ENCODE measurements at regions not wholly inside any gene's neighbourhood (a gene's known extent, or its start where the extent isn't known, plus 50 kb on each side); places are given as distances from the start of the nearest gene placed in this dataset.

GRCh38 chr7:41536873-41537665 is 165.8 kb downstream of the INHBA start:
- DNase-seq (ENCODE audit: low read depth in 4 of 4, low spot score in 2 of 4), result no peak

DNA sequence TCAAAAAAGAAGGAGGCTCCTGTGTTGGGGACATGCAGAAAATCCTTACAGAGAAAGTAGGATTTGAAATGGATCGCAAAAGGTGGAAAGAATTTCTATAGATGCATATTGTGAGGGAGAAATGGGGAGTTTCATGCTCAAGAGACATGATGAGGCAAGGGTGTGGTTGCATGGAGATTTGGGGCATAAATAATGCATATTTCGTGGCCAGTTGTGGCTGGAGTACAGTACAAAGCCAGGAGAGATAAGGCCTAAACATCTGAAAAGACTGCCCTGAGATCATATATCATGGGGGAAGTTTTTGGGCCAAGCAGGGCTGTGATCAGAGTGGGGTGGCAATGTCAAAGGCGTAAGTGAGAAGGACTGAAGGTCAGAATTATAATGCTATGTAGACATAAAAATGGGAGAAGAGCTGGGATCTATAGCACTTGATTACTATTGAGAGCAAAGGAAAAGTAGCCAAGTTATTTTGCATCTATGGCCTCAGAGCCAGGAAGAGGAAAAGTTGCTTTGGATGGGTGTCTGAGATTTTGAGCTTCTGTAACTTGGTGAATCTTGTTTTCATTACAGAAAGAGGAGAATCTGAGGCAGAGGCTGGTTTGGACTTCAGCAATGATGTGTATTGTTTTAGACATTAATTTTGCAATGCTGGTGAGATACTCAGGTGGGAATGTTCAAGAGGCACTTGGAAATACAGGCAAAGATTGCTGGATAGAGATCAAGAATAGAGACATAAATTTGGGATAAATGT is 166.6 kb downstream of the INHBA start:
- DNase-seq (ENCODE audit: low read depth in 4 of 4, low spot score in 2 of 4), result no peak

- no peak for DNase-seq (ENCODE audit: low read depth in 4 of 4, low spot score in 2 of 4)
Measured at GRCh38 chr7:41529831-41530230, 173.1 kb downstream of the INHBA start.

DNA sequence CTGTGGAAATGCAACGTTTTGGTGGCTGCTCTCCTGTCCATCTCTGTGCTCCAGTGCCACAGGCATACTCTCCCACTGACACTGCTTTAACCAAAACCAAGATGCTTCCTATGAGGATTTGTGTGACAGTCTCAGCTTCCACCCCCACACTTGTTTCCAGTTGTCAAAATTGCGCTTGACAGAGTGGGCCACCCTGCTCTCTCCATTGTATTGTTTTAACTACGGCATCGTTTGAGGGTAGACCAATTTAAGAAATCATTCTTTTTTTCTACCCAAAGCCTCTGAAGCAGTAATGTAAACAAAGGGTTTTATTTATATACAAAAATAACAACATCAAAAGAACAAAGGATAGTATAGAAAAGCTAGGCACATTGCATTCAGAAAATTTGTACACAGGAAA is 178.0 kb downstream of the INHBA start:
- no peak for DNase-seq (ENCODE audit: low read depth in 4 of 4, low spot score in 2 of 4)

GRCh38 chr7:41520445-41520844 is 182.4 kb downstream of the INHBA start:
- DNase-seq (ENCODE audit: low read depth in 4 of 4, low spot score in 2 of 4), result no peak

DNA sequence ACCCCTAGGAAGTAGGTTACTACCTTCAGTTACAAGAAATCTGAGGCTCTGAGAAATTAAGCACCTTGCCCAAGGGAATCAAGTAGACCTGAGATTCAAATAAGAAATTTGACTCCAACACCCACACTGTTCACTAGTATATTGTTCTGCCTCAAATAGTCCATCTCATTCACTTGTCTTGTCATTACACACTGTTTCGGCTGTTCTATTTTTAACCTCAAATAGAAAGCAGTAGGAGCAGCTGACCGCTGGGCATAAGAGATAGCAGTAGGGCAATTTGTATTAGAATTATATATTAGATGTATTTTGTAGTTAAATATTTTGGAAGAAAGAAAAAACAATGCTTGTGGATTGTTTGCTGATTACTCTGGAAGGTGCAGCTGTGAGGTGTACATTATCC is 185.1 kb downstream of the INHBA start:
- no peak for DNase-seq (ENCODE audit: low read depth in 4 of 4, low spot score in 2 of 4)

- no peak for DNase-seq (ENCODE audit: low read depth in 4 of 4, low spot score in 2 of 4)
Measured at GRCh38 chr7:41508755-41509154, 194.1 kb downstream of the INHBA start.

DNA sequence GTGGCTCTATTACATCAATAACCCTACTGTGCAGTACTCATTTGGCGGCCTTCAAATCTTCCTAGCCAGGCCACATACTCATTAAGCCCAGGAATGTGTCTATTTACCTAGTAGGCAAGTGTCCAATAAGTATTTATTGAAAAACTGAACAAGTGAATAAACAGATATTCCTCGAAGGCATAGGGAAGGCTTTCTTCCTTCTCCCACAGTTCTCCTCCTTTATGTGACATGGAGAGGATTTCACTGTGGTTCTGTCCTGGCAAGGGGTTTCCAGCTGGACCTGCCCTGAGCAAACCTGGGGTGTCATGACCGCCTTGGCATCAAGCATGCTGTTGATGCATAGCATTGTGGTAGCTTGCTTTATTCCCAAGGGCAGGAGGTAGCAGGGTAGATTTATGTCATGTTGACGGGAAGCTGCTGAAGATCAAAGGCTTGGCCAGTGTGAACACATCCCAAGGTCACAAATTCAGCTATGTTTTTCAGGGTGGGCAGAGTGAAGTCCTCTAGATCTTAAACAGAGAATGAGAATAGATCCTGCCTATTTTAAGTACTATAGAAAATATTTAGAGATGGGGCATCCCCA is 195.1 kb downstream of the INHBA start:
- no peak for DNase-seq (ENCODE audit: low read depth in 4 of 4, low spot score in 2 of 4)

DNA sequence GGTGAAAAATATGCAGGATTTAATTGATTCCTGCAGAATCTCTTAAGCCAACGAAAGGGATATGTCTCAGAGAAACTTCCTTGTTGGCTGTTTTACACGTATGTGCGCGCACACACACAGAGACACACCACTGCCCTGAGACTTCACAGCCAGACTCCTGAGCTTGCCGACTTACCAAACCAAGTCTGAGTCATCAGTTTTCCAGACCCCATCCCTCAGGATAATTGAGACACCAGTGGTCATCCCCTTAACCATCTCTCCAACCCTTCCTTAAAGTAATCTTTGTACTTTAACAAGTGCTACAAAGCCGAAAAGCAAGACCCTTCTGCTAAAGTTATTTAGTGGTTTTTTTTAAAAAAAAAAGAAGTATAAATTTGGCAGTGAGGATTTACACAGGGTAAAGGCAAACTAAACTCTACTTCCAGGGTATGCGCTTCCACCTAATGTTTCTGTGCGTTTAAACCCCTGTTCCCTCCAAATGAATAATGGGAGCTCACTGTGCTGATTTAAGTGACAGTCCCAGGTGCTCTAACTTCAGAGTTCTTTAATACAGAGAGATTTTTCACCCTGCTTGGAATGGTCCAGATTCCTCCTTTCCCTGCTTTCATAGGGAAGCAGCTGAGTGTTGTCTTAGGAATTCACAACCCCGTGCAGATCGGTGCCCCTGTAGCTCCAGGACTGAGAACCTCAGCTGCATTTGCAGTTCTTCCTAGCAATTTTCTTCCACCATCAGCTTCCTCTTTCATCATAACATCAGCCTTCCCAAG is 198.5 kb downstream of the INHBA start:
- DNase-seq (ENCODE audit: low read depth in 4 of 4, low spot score in 2 of 4), result no peak

DNA sequence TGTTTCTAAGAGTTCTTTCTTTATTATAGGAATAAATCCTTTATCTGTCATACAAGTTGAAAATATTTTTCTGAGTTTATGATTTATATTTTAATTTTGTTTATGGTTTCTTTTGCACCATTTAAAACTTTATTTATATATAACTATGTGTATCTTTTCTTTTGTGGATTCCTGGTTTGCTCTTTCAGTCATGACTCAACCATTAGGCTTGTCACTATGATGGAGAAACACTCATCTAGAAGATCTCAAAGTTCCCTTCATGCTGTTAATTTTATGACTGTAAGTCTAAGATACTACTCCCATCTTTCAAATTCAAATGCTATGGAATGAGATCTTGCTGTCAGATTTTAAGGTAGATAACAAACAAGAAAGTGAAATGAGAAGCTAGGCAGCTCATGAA is 199.5 kb downstream of the INHBA start:
- DNase-seq (ENCODE audit: low read depth in 4 of 4, low spot score in 2 of 4), result no peak

DNA sequence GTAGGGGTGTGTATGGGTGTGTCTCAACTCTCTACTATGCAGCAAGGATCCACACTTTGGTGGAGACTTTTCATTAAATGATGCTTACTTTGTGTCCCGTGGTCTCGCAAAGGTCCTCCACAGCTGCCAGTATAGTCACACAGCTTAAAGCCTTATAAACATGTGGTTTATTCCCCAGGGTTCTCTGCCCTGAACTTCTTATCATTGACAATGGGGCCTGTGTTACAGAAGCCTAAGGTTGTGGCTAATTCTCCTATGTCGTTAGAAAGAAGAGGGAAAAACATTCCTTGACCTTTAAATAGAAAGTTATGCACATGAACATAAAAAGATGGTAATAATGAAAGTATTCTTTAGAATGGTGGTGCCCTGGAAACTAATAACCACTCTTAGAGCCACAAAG is 201.4 kb downstream of the INHBA start:
- DNase-seq (ENCODE audit: low read depth in 4 of 4, low spot score in 2 of 4), result no peak

DNA sequence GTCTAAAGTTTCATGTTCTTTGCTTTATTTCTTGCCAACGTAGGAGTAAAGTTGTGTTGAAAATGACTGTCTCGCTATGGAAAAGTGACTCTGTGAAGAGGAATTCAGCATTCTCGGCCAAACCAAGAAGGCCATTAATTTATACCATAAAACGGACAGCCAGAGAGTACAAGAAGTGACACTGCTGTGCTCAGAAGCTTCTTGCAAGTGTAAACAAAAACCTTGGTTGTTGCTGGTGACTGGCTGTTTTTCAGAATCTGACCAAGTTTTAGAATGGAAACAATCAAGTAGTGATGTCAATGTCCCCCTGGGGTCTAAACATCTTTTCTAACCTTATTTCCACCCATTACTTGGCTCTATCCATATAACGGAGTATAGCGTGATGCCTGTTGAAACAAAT is 201.9 kb downstream of the INHBA start:
- no peak for DNase-seq (ENCODE audit: low read depth in 4 of 4, low spot score in 2 of 4)

DNA sequence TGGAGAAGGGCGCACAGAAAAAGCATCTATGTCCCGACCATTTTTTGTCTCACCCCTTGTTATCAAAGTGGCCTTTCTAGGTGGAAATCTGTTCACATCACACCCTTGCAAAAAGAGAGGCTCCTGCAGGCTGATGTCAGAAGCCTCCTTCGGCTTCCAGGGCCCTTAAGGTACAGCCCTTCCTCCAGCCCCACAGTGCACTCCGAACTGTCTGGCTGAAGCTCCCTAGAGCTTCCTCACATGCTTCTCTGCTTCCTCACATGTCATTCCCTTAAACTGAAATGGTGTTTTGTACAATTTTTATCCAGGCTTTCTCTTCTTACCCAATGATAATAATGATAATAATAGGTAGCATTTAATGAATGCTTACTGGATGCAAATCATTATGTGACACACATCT is 210.3 kb downstream of the INHBA start:
- DNase-seq (ENCODE audit: low read depth in 4 of 4, low spot score in 2 of 4), result no peak

DNA sequence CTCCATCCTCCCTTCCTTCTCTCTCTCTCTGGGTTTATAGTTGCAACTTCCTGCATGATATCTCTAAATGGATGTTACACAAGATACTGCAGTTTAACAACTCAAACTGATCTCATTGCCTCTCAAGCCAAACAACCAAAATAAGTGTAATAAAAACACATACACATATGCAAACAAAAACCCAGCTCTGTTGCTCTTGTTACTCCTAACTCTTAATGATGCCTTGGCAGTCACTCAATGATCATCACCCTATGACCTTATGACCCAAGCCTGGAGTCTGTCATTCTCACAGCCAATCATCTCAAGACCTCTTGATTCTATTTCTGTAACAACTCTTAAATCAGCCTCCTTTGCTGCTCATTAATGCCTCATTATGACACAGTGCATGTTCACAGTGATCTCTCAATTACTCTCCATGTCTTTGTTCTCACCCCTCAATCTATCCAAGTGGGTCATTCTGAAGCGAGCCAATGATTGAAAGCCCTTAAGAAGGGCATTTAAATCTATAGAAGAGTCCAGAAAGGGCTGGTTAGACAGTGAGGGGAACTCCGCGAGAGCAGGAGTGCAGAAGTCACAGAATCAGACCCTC is 210.9 kb downstream of the INHBA start:
- peak in 1 of 4 donors; percentile 21 for DNase-seq (ENCODE audit: low read depth in 4 of 4, low spot score in 2 of 4)

DNA sequence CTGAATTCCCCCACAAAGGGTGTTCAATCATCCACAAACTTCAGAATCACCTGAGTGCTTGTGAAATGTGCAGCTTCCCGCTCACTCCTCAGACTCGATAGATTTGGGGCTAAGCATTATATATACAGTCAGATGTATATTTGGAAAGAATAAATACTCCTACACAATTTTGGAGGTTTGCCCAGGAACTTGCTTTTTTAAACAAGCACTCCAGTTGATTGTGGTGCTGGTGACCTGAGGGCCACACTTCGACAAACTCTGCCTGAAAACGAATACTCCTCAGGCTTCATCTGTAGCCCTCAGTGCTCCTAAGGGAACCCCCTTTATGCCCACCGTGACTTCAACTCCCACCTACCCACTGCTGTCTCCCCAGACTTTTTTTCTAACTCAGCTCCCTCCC is 211.6 kb downstream of the INHBA start:
- DNase-seq (ENCODE audit: low read depth in 4 of 4, low spot score in 2 of 4), result no peak

- DNase-seq (ENCODE audit: low read depth in 4 of 4, low spot score in 2 of 4), result no peak
Measured at GRCh38 chr7:41489885-41490284, 213.0 kb downstream of the INHBA start.

- DNase-seq (ENCODE audit: low read depth in 4 of 4, low spot score in 2 of 4), result no peak
Measured at GRCh38 chr7:41487229-41487940, 215.5 kb downstream of the INHBA start.

- DNase-seq (ENCODE audit: low read depth in 4 of 4, low spot score in 2 of 4), result no peak
Measured at GRCh38 chr7:41481353-41481752, 221.5 kb downstream of the INHBA start.

DNA sequence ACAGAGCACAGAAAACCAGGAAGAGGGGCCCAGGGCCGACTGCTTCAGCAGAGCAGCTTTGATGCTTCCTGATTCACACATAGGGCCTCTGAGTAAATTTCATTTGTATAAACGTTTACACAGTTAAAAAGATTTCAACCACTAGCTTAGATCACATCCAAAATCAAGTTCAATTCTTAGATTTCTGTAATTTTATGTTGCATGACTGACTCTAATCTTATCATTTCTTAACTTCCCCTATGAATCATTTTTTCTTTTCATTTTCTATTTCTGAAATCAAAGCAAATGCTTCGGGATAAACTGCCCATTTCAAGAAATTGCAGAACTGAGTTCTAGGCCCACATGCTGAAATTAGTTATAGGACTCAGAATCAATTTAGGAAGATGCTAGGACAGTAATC is 224.7 kb downstream of the INHBA start:
- no peak for DNase-seq (ENCODE audit: low read depth in 4 of 4, low spot score in 2 of 4)

DNA sequence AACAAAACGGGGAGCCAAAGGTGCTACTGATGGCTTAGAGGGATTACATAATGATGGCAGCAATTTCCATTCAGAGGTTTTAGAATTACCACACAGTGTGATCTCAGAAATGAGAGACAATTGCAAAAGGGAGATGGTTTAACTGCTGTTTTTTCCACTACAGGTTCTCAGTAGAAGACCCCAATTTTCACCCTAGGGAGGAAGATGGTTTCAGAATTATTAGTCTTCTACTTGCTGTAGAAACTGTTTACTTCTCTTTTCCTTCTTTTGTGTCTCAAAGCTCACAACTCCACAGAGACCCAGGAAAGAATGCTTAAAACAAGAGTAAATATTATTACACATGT is 226.5 kb downstream of the INHBA start:
- no peak for DNase-seq (ENCODE audit: low read depth in 4 of 4, low spot score in 2 of 4)
